HUES48 (cell line): ENCODE measurements at regions not wholly inside any gene's neighbourhood (a gene's known extent, or its start where the extent isn't known, plus 50 kb on each side); places are given as distances from the start of the nearest gene placed in this dataset.

Source experiments
- H3K27ac ChIP-seq: one replicate; pipeline ENCODE4 v1.7.0; 2013; ENCODE audit warnings: low read depth, low read length, inconsistent platforms
- H3K27me3 ChIP-seq: 2 replicates; pipeline ENCODE4 v1.6.1; 2013; ENCODE audit warnings: mild to moderate bottlenecking, low read length; ENCODE audit not compliant: control insufficient read depth, insufficient read depth
- H3K36me3 ChIP-seq: 2 replicates; pipeline ENCODE4 v1.6.1; 2013; ENCODE audit warnings: low read length; ENCODE audit not compliant: control insufficient read depth, insufficient read depth
- H3K4me1 ChIP-seq: 2 replicates; pipeline ENCODE4 v1.6.1; 2013; ENCODE audit warnings: mild to moderate bottlenecking, low read length; ENCODE audit not compliant: control insufficient read depth, insufficient read depth
- H3K4me3 ChIP-seq: 2 replicates; pipeline ENCODE4 v1.5.1; 2013; ENCODE audit warnings: mild to moderate bottlenecking, low read depth, low read length
- H3K9ac ChIP-seq: 2 replicates; pipeline ENCODE4 v1.6.1; 2013; ENCODE audit warnings: mild to moderate bottlenecking, low read depth, low read length, moderate library complexity
- H3K9me3 ChIP-seq: 2 replicates; pipeline ENCODE4 v1.6.1; 2013; ENCODE audit warnings: low read length; ENCODE audit not compliant: control insufficient read depth, insufficient read depth

GRCh38 chr1:29824511-29825273 is 588.4 kb downstream of the PTPRU start:
- no peak overlapping the region for H3K27ac ChIP-seq
- peaks cover 8% of the 10 kb centered on the region for H3K4me1 ChIP-seq
- no peak overlapping the region for H3K4me3 ChIP-seq
- no peaks in the 10 kb centered on the region; the same call in 1 of the 2 replicates for H3K27me3 ChIP-seq
- H3K36me3 ChIP-seq, result no peaks in the 10 kb centered on the region
- no peaks in the 10 kb centered on the region for H3K9me3 ChIP-seq
- no peak overlapping the region for H3K9ac ChIP-seq

- Histone ChIP-seq H3K36me3 (no peaks in the 10 kb centered on the region), H3K4me3 (no peak overlapping the region), H3K9ac (no peak overlapping the region), H3K27ac (no peak overlapping the region), H3K4me1 (peaks cover 8% of the 10 kb centered on the region), H3K9me3 (no peaks in the 10 kb centered on the region), H3K27me3 (no peaks in the 10 kb centered on the region; the same call in 1 of the 2 replicates)
Measured at GRCh38 chr1:29824025-29824424, 587.7 kb downstream of the PTPRU start.

- no peaks in the 10 kb centered on the region; the same call in 1 of the 2 replicates for H3K27me3 ChIP-seq
- no peak overlapping the region for H3K9ac ChIP-seq
- peaks cover 8% of the 10 kb centered on the region for H3K4me1 ChIP-seq
- H3K36me3 ChIP-seq, result no peaks in the 10 kb centered on the region
- H3K9me3 ChIP-seq, result no peaks in the 10 kb centered on the region
- no peak overlapping the region for H3K4me3 ChIP-seq
- H3K27ac ChIP-seq, result no peak overlapping the region
Measured at GRCh38 chr1:29823561-29823960, 587.2 kb downstream of the PTPRU start.

- no peak overlapping the region for H3K4me3 ChIP-seq
- H3K9me3 ChIP-seq, result no peaks in the 10 kb centered on the region
- no peak overlapping the region for H3K9ac ChIP-seq
- H3K4me1 ChIP-seq, result peaks cover 8% of the 10 kb centered on the region
- H3K27me3 ChIP-seq, result no peaks in the 10 kb centered on the region; the same call in 1 of the 2 replicates
- H3K36me3 ChIP-seq, result no peaks in the 10 kb centered on the region
- H3K27ac ChIP-seq, result no peak overlapping the region
Measured at GRCh38 chr1:29821605-29822004, 585.3 kb downstream of the PTPRU start.

GRCh38 chr1:29820401-29820800 is 584.1 kb downstream of the PTPRU start:
- no peaks in the 10 kb centered on the region for H3K36me3 ChIP-seq
- H3K4me3 ChIP-seq, result no peak overlapping the region

GRCh38 chr1:29812408-29813135 is 576.2 kb downstream of the PTPRU start:
- H3K36me3 ChIP-seq, result no peaks in the 10 kb centered on the region
- no peaks in the 10 kb centered on the region; the same call in 1 of the 2 replicates for H3K4me1 ChIP-seq
- no peak overlapping the region for H3K9ac ChIP-seq
- no peaks in the 10 kb centered on the region for H3K27me3 ChIP-seq
- H3K27ac ChIP-seq, result no peak overlapping the region
- H3K4me3 ChIP-seq, result no peak overlapping the region
- no peaks in the 10 kb centered on the region for H3K9me3 ChIP-seq

More at GRCh38 chr1:29820401-29820800, 584.1 kb downstream of the PTPRU start:
- Histone ChIP-seq H3K9ac (no peak overlapping the region), H3K27ac (no peak overlapping the region), H3K4me1 (peaks cover 8% of the 10 kb centered on the region), H3K9me3 (no peaks in the 10 kb centered on the region), H3K27me3 (no peaks in the 10 kb centered on the region; the same call in 1 of the 2 replicates)

- H3K27ac ChIP-seq, result no peak overlapping the region
- H3K4me1 ChIP-seq, result no peaks in the 10 kb centered on the region; the same call in 1 of the 2 replicates
- no peak overlapping the region for H3K4me3 ChIP-seq
- no peaks in the 10 kb centered on the region for H3K9me3 ChIP-seq
- H3K27me3 ChIP-seq, result no peaks in the 10 kb centered on the region
- no peak overlapping the region for H3K9ac ChIP-seq
- H3K36me3 ChIP-seq, result no peaks in the 10 kb centered on the region
Measured at GRCh38 chr1:29811727-29812407, 575.5 kb downstream of the PTPRU start.

GRCh38 chr1:29811247-29811646 is 574.9 kb downstream of the PTPRU start:
- no peak overlapping the region for H3K4me3 ChIP-seq
- no peaks in the 10 kb centered on the region for H3K36me3 ChIP-seq
- H3K27me3 ChIP-seq, result no peaks in the 10 kb centered on the region
- no peak overlapping the region for H3K9ac ChIP-seq
- H3K4me1 ChIP-seq, result no peaks in the 10 kb centered on the region; the same call in 1 of the 2 replicates
- no peak overlapping the region for H3K27ac ChIP-seq
- H3K9me3 ChIP-seq, result no peaks in the 10 kb centered on the region

- Histone ChIP-seq H3K27ac (no peak overlapping the region), H3K36me3 (no peaks in the 10 kb centered on the region), H3K9me3 (no peaks in the 10 kb centered on the region), H3K4me3 (no peak overlapping the region), H3K9ac (no peak overlapping the region), H3K4me1 (no peaks in the 10 kb centered on the region; the same call in 1 of the 2 replicates), H3K27me3 (no peaks in the 10 kb centered on the region)
Measured at GRCh38 chr1:29810121-29811120, 574.1 kb downstream of the PTPRU start.
